ENCODE measurements at regions not wholly inside any gene's neighbourhood (a gene's known extent, or its start where the extent isn't known, plus 50 kb on each side); places are given as distances from the start of the nearest gene placed in this dataset.

DNA sequence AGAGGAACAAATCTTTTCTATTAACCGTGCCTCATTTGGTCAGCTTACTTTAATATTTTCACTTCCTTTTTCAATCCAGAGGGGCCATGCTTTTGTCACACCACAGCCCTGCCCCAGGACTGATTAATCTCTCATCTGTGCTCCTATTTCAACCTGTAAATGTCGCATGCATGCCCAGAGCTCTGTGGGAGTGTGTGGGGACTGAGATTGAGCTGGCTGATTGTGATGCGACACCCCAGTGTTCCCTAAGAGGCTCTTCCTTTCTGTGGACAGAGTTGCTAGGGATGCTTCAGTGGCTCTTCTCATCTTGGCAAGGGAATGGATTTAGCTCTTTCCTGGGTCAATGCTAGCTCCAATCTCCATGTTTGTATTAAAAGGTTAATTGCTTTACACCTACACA is 249.6 kb downstream of the TDRD3 start:
- TF ChIP-seq RARB (CRISPR knock-in tag; IDR thresholded peaks at IDR 0.05) = no peak
- no peak for TF ChIP-seq SNAI2 (CRISPR knock-in tag; IDR thresholded peaks at IDR 0.05)
- TF ChIP-seq, protein P1, sequence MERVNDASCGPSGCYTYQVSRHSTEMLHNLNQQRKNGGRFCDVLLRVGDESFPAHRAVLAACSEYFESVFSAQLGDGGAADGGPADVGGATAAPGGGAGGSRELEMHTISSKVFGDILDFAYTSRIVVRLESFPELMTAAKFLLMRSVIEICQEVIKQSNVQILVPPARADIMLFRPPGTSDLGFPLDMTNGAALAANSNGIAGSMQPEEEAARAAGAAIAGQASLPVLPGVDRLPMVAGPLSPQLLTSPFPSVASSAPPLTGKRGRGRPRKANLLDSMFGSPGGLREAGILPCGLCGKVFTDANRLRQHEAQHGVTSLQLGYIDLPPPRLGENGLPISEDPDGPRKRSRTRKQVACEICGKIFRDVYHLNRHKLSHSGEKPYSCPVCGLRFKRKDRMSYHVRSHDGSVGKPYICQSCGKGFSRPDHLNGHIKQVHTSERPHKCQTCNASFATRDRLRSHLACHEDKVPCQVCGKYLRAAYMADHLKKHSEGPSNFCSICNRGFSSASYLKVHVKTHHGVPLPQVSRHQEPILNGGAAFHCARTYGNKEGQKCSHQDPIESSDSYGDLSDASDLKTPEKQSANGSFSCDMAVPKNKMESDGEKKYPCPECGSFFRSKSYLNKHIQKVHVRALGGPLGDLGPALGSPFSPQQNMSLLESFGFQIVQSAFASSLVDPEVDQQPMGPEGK (CRISPR knock-in tag; IDR thresholded peaks at IDR 0.05; ENCODE audit: borderline replicate concordance) = no peak
- no peak for TF ChIP-seq ZNF565 (CRISPR knock-in tag; conservative IDR thresholded peaks at IDR 0.05; ENCODE audit: low read depth)
- TF ChIP-seq TSHZ2 (CRISPR knock-in tag; IDR thresholded peaks at IDR 0.05) = no peak
- no peak for TF ChIP-seq PPARA (CRISPR knock-in tag; IDR thresholded peaks at IDR 0.05; ENCODE audit: borderline replicate concordance)
- no peak for TF ChIP-seq ZFP3 (CRISPR knock-in tag; IDR thresholded peaks at IDR 0.05)
- no peak for TF ChIP-seq ARNTL (CRISPR knock-in tag; IDR thresholded peaks at IDR 0.05; ENCODE audit: borderline replicate concordance, low read depth)

All from SK-N-SH treated with all-trans-retinoic acid at 6 μM for 48 hours (cell line).